Endothelial cell of umbilical vein (primary cell): ENCODE measurements at regions not wholly inside any gene's neighbourhood (a gene's known extent, or its start where the extent isn't known, plus 50 kb on each side); places are given as distances from the start of the nearest gene placed in this dataset.

Experiments used
- BruUV-seq: library from RNA; stranded (reverse); fragments of 400-500 nt; replicated peaks from 2 replicates; lab custom pipeline; 2021; lab: Mats Ljungman, UMichigan
- CTCF ChIA-PET: fragments of 300-600, 350-600 bp; sonication (Branson Sonifier 250); formaldehyde crosslinking; loops from one replicate; lab custom pipeline; 2021; ENCODE audit warnings: antibody characterized with exemption, inconsistent platforms; lab: Charles Lee
- POLR2A ChIA-PET: fragments of 300-600, 350-600 bp; sonication (Branson Sonifier 250); formaldehyde crosslinking; loops from one replicate; lab custom pipeline; 2021; ENCODE audit warnings: antibody characterized with exemption, inconsistent platforms; lab: Charles Lee
- DNase-seq: peaks from one replicate; pipeline ENCODE4 v3.0.0-alpha.2; 2011; ENCODE audit warnings: low read depth, low spot score
- FAIRE-seq: peaks from 2 replicates; lab custom pipeline; 2011; peaks lifted over from hg19 to GRCh38; lab: Jason Lieb, UNC
- H2AFZ ChIP-seq: 2 replicates; pipeline ENCODE4 v1.6.0; 2012; ENCODE audit warnings: low read depth, low read length, control low read depth, inconsistent platforms
- H3K27ac ChIP-seq: 2 replicates; pipeline ENCODE4 v1.5.1; 2011; ENCODE audit warnings: low read depth, mild to moderate bottlenecking, control low read depth, low read length, moderate library complexity; ENCODE audit not compliant: insufficient read depth
- H3K27me3 ChIP-seq, 2 experiments: 2 replicates each; pipeline versions ENCODE4 v1.6.0 to v1.6.1; 2011; ENCODE audit warnings: low read length in 2 of 2, mixed read lengths in 1 of 2; ENCODE audit not compliant: control insufficient read depth in 2 of 2, insufficient read depth in 2 of 2
- H3K36me3 ChIP-seq, 2 experiments: 2 replicates in 1 of 2; 3 replicates in 1 of 2; pipeline ENCODE4 v1.5.1; 2011; ENCODE audit warnings: low read length in 2 of 2, mild to moderate bottlenecking in 1 of 2, moderate library complexity in 1 of 2; ENCODE audit not compliant: control insufficient read depth in 2 of 2, insufficient read depth in 2 of 2; ENCODE audit errors: extremely low read depth in 1 of 2
- H3K4me1 ChIP-seq: 3 replicates; pipeline ENCODE4 v1.5.1; 2011; ENCODE audit warnings: mild to moderate bottlenecking, low read length; ENCODE audit not compliant: control insufficient read depth, insufficient read depth; ENCODE audit errors: extremely low read depth
- H3K4me2 ChIP-seq: 2 replicates; pipeline ENCODE4 v1.6.1; 2011; ENCODE audit warnings: low read length, control low read depth, mixed read lengths; ENCODE audit not compliant: insufficient read depth
- H3K4me3 ChIP-seq, 3 experiments: fragments of 200-600 bp in 1 of 3; sonication (generic), shearing (Covaris generic) in 1 of 3; replicated peaks in 1 of 3; 2 replicates each; pipeline ENCODE4 v1.5.1; 2011 to 2016; ENCODE audit warnings: control low read depth in 3 of 3, low read length in 3 of 3, mild to moderate bottlenecking in 2 of 3, inconsistent platforms in 1 of 3, low read depth in 1 of 3, moderate library complexity in 1 of 3; ENCODE audit not compliant: insufficient read depth in 1 of 3
- H3K79me2 ChIP-seq: 2 replicates; pipeline ENCODE4 v1.6.0; 2012; ENCODE audit warnings: low read length, inconsistent platforms; ENCODE audit not compliant: control insufficient read depth, insufficient read depth
- H3K9ac ChIP-seq: replicated peaks from 2 replicates; pipeline ENCODE3; 2011; ENCODE audit warnings: low read length, control low read depth; ENCODE audit not compliant: insufficient read depth; ENCODE audit errors: extremely low read depth
- H3K9me1 ChIP-seq: replicated peaks from 3 replicates; pipeline ENCODE4 v1.6.0; 2011; ENCODE audit warnings: mild to moderate bottlenecking, low read length; ENCODE audit not compliant: control insufficient read depth, insufficient read depth; ENCODE audit errors: extremely low read depth
- H3K9me3 ChIP-seq: replicated peaks from 2 replicates; pipeline ENCODE4 v1.5.1; 2012; ENCODE audit warnings: low read length, inconsistent platforms; ENCODE audit not compliant: control insufficient read depth, insufficient read depth
- H4K20me1 ChIP-seq: replicated peaks from 2 replicates; pipeline ENCODE3; 2011; ENCODE audit warnings: mild to moderate bottlenecking, low read length; ENCODE audit not compliant: control insufficient read depth, insufficient read depth; ENCODE audit errors: extremely low read depth
- CTCF ChIP-seq, 2 donors: IDR thresholded peaks; 1 replicate in 1 of 2; 2 replicates in 1 of 2; pipeline ENCODE4 v1.5.1; 2011; ENCODE audit warnings: low read length in 2 of 2, mild to moderate bottlenecking in 2 of 2, moderate library complexity in 2 of 2, control low read depth in 1 of 2, inconsistent platforms in 1 of 2, low read depth in 1 of 2; ENCODE audit not compliant: insufficient read depth in 1 of 2; ENCODE audit errors: extremely low read depth in 1 of 2
- EZH2 ChIP-seq: IDR thresholded peaks from 2 replicates; pipeline ENCODE4 v1.6.1; 2012; ENCODE audit warnings: borderline replicate concordance, low read depth, mild to moderate bottlenecking, moderate library complexity, low read length, inconsistent platforms; ENCODE audit not compliant: severe bottlenecking
- FOS ChIP-seq: IDR thresholded peaks from 2 replicates; pipeline ENCODE4 v1.6.1; 2011; ENCODE audit warnings: mild to moderate bottlenecking, low read length, moderate library complexity, borderline replicate concordance; ENCODE audit not compliant: insufficient read depth
- GATA2 ChIP-seq: IDR thresholded peaks from 2 replicates; pipeline ENCODE4 v1.7.0; 2011; ENCODE audit warnings: low read depth, mild to moderate bottlenecking, moderate library complexity, mixed read lengths, low read length; ENCODE audit not compliant: insufficient read length, insufficient read depth
- JUN ChIP-seq: IDR thresholded peaks from 2 replicates; pipeline ENCODE4 v1.6.1; 2011; ENCODE audit warnings: borderline replicate concordance, low read depth; ENCODE audit not compliant: insufficient read length, insufficient read depth
- MAX ChIP-seq: IDR thresholded peaks from 2 replicates; pipeline ENCODE4 v1.6.1; 2011; ENCODE audit not compliant: insufficient read depth, insufficient read length
- MYC ChIP-seq: IDR thresholded peaks from one replicate; pipeline ENCODE4 v1.6.1; 2011; ENCODE audit warnings: mild to moderate bottlenecking, low read depth, low read length
- POLR2A ChIP-seq: IDR thresholded peaks from 2 replicates; pipeline ENCODE4 v1.6.1; 2012; ENCODE audit warnings: low read depth, mild to moderate bottlenecking, control low read depth, low read length
- POLR2AphosphoS5 ChIP-seq: IDR thresholded peaks from 2 replicates; pipeline ENCODE4 v1.6.1; 2012; ENCODE audit warnings: low read depth, mild to moderate bottlenecking, control low read depth, low read length, moderate library complexity; ENCODE audit not compliant: insufficient read depth
- dilution Hi-C: fragments of 300-500 bp; cut with MboI; formaldehyde crosslinking; loops from one replicate; pipeline ENCODE4 v1.15.0; 2019; ENCODE audit warnings: low sequenced_read_pairs; ENCODE audit not compliant: extremely low pct_ligation_motif_present
- intact Hi-C: fragments of 100-400 bp; cut with micrococcal nuclease; formaldehyde crosslinking; loops from one replicate; pipeline ENCODE4 v1.10.0; 2022

GRCh38 chr7:10325395-10325794 lies 648.3 kb upstream of the PHF14 start:
- Histone ChIP-seq H4K20me1 (no peaks in the 10 kb centered on the region), H3K27ac (no peak overlapping the region), H3K79me2 (no peaks in the 10 kb centered on the region), H3K4me2 (no peak overlapping the region), H3K4me3 (no peak overlapping the region), H3K36me3 (no peaks in the 10 kb centered on the region), H3K9me3 (no peaks in the 10 kb centered on the region), H3K9ac (no peak overlapping the region), H3K9me1 (no peaks in the 10 kb centered on the region), H3K4me1 (no peaks in the 10 kb centered on the region), H2AFZ (no peak overlapping the region), H3K27me3 (no peaks in the 10 kb centered on the region)
- dilution Hi-C loops, result no loop called here
- TF ChIP-seq JUN, result no peak
- no peak for TF ChIP-seq EZH2
- TF ChIP-seq CTCF (IDR thresholded peaks at IDR 0.05; ENCODE audit: extremely low read depth in 1 of 2, insufficient read depth in 1 of 2, low read depth in 1 of 2, low read length in 2 of 2), result no peak
- TF ChIP-seq MYC, result no peak
- no peak for TF ChIP-seq MAX
- TF ChIP-seq POLR2A, result no peak
- TF ChIP-seq FOS, result no peak
- no peak for TF ChIP-seq GATA2
- no peak for TF ChIP-seq POLR2AphosphoS5
- POLR2A ChIA-PET, result no interaction called here
- DNase-seq, result no peak
- no peak for FAIRE-seq
- no TSS peak for BruUV-seq
- intact Hi-C loops, result no loop called here
- CTCF ChIA-PET, result no interaction called here
